ENCODE measurements at regions not wholly inside any gene's neighbourhood (a gene's known extent, or its start where the extent isn't known, plus 50 kb on each side); places are given as distances from the start of the nearest gene placed in this dataset.

- TF ChIP-seq CTCF (conservative IDR thresholded peaks at IDR 0.05; ENCODE audit: control insufficient read depth, insufficient read depth, low read depth, low read length), result no peak
- H3K4me3 ChIP-seq (ENCODE audit: control insufficient read depth, low read depth, low read length), result no peak overlapping the region
- no peak for DNase-seq (ENCODE audit: low read depth)
Observed at GRCh38 chr10:9735731-9736130, 1281.9 kb upstream of the CELF2 start.

- no peak for TF ChIP-seq CTCF (conservative IDR thresholded peaks at IDR 0.05; ENCODE audit: control insufficient read depth, insufficient read depth, low read depth, low read length)
- no peak for DNase-seq (ENCODE audit: low read depth)
- no peak overlapping the region for H3K4me3 ChIP-seq (ENCODE audit: control insufficient read depth, low read depth, low read length)
Observed at GRCh38 chr10:9743639-9744038, 1274.0 kb upstream of the CELF2 start.

- no peak for DNase-seq (ENCODE audit: low read depth)
- no peak for TF ChIP-seq CTCF (conservative IDR thresholded peaks at IDR 0.05; ENCODE audit: control insufficient read depth, insufficient read depth, low read depth, low read length)
- H3K4me3 ChIP-seq (ENCODE audit: control insufficient read depth, low read depth, low read length), result no peak overlapping the region
Observed at GRCh38 chr10:9745158-9745557, 1272.5 kb upstream of the CELF2 start.

- no peak for DNase-seq (ENCODE audit: low read depth)
- no peak for TF ChIP-seq CTCF (conservative IDR thresholded peaks at IDR 0.05; ENCODE audit: control insufficient read depth, insufficient read depth, low read depth, low read length)
- H3K4me3 ChIP-seq (ENCODE audit: control insufficient read depth, low read depth, low read length), result no peak overlapping the region
Observed at GRCh38 chr10:9757176-9757575, 1260.5 kb upstream of the CELF2 start.

GRCh38 chr10:9759596-9759995 is 1258.1 kb upstream of the CELF2 start:
- TF ChIP-seq CTCF (conservative IDR thresholded peaks at IDR 0.05; ENCODE audit: control insufficient read depth, insufficient read depth, low read depth, low read length), result no peak
- DNase-seq (ENCODE audit: low read depth), result no peak
- H3K4me3 ChIP-seq (ENCODE audit: control insufficient read depth, low read depth, low read length), result no peak overlapping the region

- no peak overlapping the region for H3K4me3 ChIP-seq (ENCODE audit: control insufficient read depth, low read depth, low read length)
- no peak for TF ChIP-seq CTCF (conservative IDR thresholded peaks at IDR 0.05; ENCODE audit: control insufficient read depth, insufficient read depth, low read depth, low read length)
- peak; percentile 95 for DNase-seq (ENCODE audit: low read depth)
Observed at GRCh38 chr10:9762966-9763656, 1254.6 kb upstream of the CELF2 start.

- no peak for DNase-seq (ENCODE audit: low read depth)
- peak; percentile 16 for TF ChIP-seq CTCF (conservative IDR thresholded peaks at IDR 0.05; ENCODE audit: control insufficient read depth, insufficient read depth, low read depth, low read length)
- no peak overlapping the region for H3K4me3 ChIP-seq (ENCODE audit: control insufficient read depth, low read depth, low read length)
Observed at GRCh38 chr10:9766762-9767161, 1250.9 kb upstream of the CELF2 start.
